Activated T-cell treated with anti-CD3 and anti-CD28 coated beads, Interleukin-2, amount 50 U/mL, for 24 hours (primary cell): ENCODE measurements at regions not wholly inside any gene's neighbourhood (a gene's known extent, or its start where the extent isn't known, plus 50 kb on each side); places are given as distances from the start of the nearest gene placed in this dataset.

Experiments
- DNase-seq: peaks from one replicate; pipeline ENCODE4 v3.0.0-alpha.2; 2020
- H3K27ac Mint-ChIP-seq: 2 replicates; pipeline ENCODE4 v1.8.0; 2020; ENCODE audit warnings: mild to moderate bottlenecking, mixed read lengths
- H3K27me3 Mint-ChIP-seq: 2 replicates; pipeline ENCODE4 v1.8.0; 2020; ENCODE audit warnings: mixed read lengths
- H3K36me3 Mint-ChIP-seq: 2 replicates; pipeline ENCODE4 v1.8.0; 2020; ENCODE audit warnings: low read depth, mixed read lengths
- H3K4me1 Mint-ChIP-seq: 2 replicates; pipeline ENCODE4 v1.8.0; 2020; ENCODE audit warnings: low read depth, mixed read lengths
- H3K4me3 Mint-ChIP-seq: 2 replicates; pipeline ENCODE4 v1.8.0; 2020; ENCODE audit warnings: mild to moderate bottlenecking, moderate library complexity, mixed read lengths
- H3K9me3 Mint-ChIP-seq: 2 replicates; pipeline ENCODE4 v1.8.0; 2020; ENCODE audit warnings: mixed read lengths

DNA sequence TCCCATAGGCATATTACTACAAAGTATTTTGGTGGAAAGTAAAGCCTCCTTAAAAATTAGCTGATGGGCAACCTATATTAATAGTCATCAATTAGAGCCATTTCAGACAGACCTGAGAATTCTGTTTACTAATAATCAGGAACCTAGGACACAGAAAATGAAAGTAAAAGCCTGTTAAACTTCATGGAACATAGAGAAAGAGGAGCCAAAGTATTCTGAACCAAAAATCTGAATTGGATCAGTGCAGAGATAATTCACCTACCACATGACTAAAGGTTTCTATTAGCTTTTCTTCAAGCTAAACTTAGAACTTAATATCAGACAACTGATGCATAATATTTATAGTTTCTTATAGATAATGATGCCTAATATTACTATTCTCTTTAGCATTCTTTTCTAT lies 204.5 kb upstream of the RHOBTB1 start:
- DNase-seq = no peak
- Mint-ChIP-seq H3K36me3 (no peaks in the 10 kb centered on the region), H3K4me1 (no peaks in the 10 kb centered on the region), H3K27me3 (peaks cover 9% of the 10 kb centered on the region), H3K27ac (no peak overlapping the region), H3K4me3 (no peak overlapping the region), H3K9me3 (no peaks in the 10 kb centered on the region)

DNA sequence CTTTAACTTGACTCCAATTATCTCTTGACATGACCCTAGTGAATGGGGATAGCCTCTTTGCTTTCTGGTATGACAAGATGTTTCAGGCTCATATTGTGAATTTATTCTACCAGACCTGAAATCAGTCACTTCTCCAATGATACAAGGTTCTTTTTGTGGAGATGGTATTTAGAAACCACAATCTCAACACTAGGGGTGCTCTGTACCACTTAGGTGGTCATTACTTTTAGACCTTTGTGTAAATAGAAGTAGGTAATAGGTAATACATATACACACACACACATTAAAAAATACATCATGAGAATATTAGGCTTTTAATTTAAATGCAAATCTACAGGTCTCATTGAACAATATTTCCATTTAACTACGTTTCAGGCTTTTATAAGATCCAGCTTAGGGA lies 199.0 kb upstream of the RHOBTB1 start:
- no peak for DNase-seq
- Mint-ChIP-seq H3K4me1 (no peaks in the 10 kb centered on the region), H3K36me3 (no peaks in the 10 kb centered on the region), H3K27ac (no peak overlapping the region), H3K4me3 (no peak overlapping the region), H3K27me3 (peaks cover 11% of the 10 kb centered on the region), H3K9me3 (no peaks in the 10 kb centered on the region)

DNA sequence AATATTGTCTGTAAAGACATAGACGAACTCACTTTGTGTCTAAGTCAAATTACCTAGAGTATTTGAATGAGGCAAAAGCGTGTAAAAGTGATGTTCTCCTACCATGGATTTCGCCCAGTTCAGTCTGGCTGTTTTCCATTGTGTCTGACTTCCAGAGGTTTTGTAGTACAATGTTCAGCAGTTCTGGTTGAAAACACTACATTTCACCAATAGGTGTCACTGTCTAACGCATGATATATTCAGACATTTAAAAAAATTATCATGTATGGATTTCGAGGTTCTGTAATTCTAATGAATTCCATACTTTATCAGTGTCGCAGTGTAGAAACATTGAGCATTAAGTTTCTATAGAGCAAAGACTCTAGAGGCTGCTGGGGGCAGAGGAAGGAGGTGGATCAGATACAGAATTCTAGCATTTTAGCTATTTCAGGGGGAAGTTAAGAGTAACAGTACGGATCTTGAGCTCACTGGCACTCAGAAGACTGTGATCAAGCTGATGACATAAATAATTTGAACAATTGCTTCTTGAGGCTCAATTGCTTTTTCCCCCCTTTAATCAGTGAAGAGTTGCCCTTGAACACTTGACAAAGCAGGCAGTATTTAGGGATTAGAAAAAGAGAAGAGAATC lies 196.9 kb upstream of the RHOBTB1 start:
- no peak overlapping the region for H3K4me3 Mint-ChIP-seq
- no peak overlapping the region for H3K27ac Mint-ChIP-seq
- no peaks in the 10 kb centered on the region for H3K36me3 Mint-ChIP-seq
- H3K27me3 Mint-ChIP-seq = peaks cover 6% of the 10 kb centered on the region
- no peaks in the 10 kb centered on the region for H3K4me1 Mint-ChIP-seq
- DNase-seq = no peak
- H3K9me3 Mint-ChIP-seq = no peaks in the 10 kb centered on the region

DNA sequence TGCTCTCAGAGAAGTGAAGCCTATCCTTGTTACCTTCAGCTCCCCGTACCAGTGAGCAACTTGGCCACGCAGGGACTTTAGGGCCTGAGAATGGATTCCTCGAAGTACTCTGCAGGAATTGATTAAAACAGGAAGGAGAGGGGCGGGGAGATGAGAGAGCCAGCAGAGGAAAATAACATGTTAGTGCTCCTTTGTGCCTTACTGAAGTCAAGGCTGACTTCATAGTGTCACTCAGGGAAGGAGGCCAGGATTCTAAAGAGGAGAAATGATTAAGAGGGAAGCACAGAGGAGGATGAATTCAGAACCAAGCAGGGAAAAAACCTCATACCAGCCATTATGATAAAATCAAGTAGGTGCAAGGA lies 195.6 kb upstream of the RHOBTB1 start:
- no peaks in the 10 kb centered on the region for H3K36me3 Mint-ChIP-seq
- H3K9me3 Mint-ChIP-seq = no peaks in the 10 kb centered on the region
- H3K27ac Mint-ChIP-seq = no peak overlapping the region
- no peak for DNase-seq
- no peaks in the 10 kb centered on the region for H3K4me1 Mint-ChIP-seq
- no peak overlapping the region for H3K4me3 Mint-ChIP-seq
- H3K27me3 Mint-ChIP-seq = peaks cover 6% of the 10 kb centered on the region

DNA sequence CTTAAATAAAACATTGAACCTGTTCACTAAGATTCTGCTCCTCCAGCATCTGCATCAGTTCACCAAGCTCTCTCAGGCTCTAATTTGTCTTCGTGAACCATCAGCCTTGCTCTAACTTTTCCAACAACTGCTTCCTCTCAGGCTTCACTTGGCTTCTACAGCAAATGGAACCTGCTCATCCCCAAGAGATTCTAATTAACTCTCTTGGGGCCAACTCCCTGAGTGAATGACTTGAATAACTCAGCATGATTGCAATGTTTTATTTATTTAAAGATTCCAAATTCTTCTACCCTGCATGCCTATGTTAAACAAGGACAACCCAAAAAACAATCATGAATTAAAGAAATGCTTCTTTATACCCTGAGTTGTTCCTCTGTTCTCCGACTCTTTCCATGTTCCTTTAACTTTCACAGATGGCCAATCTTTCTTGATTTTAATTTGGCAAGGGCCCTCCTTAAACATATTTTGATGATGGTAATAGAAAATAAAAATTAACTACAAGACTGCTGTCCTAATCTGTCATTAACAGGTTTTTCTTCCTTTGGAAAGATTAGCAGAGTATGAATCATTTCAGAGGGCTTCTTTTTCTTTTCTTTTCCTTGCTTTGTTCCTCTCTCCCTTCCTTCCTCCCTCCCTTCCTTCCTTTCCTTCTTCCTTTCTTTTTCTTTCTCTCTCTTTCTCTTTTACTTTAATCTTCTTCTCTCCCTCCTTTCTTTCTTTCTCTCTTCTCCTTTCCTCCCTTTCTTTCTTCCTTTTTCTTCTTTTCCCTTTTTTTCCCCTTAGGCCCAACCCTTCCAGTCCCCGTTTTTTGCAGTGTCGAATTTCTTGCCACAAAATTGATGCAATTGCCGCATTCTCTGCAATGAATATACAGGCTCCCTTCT lies 195.0 kb upstream of the RHOBTB1 start:
- Mint-ChIP-seq H3K36me3 (no peaks in the 10 kb centered on the region), H3K27me3 (peaks cover 6% of the 10 kb centered on the region), H3K4me1 (no peaks in the 10 kb centered on the region), H3K27ac (no peak overlapping the region), H3K9me3 (no peaks in the 10 kb centered on the region), H3K4me3 (no peak overlapping the region)
- no peak for DNase-seq

DNA sequence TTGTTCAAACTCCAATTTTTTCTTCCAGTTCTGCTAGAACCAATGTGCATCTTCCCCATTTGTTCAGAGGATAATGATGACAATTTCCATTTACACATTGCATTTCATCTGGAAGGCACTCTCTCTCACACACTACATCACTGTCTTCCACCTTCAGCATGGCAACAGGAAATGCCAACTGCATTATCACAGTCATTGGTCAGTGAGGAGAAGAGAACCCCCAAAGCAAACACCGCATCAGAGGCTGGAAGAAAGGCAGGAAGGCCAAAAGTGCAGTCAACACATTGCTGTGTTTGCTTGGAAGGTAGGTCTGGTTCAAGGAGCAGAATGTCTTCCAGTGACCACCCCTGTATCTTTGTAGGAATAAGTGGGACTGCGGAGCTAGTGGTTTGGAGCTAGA lies 192.2 kb upstream of the RHOBTB1 start:
- no peak overlapping the region for H3K4me3 Mint-ChIP-seq
- H3K9me3 Mint-ChIP-seq = no peaks in the 10 kb centered on the region
- H3K4me1 Mint-ChIP-seq = no peaks in the 10 kb centered on the region
- H3K27me3 Mint-ChIP-seq = peaks cover 6% of the 10 kb centered on the region
- no peak for DNase-seq
- H3K36me3 Mint-ChIP-seq = no peaks in the 10 kb centered on the region
- H3K27ac Mint-ChIP-seq = no peak overlapping the region

DNA sequence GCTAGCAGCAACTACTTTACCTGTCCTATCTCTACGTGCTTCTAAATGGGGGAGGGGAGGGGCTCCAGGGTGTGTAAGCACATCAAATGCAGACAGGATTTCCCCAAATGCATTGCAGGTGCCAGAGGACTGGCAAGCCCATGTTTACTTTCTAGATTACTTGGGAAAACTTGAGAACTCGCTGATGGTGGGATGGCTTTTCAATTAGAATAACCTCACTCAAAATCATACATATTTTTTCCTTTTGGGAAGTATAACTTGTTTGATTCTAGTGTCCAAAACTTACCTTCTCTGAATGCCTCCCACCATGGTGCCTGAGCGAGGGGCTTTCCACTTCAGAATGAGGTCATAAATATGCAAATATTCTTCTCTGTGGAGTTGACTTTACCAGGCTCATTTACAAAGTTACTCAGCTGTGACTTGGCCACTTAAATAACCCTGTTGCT lies 191.3 kb upstream of the RHOBTB1 start:
- H3K27me3 Mint-ChIP-seq = peaks cover 2% of the 10 kb centered on the region
- no peaks in the 10 kb centered on the region for H3K9me3 Mint-ChIP-seq
- H3K27ac Mint-ChIP-seq = no peak overlapping the region
- no peak overlapping the region for H3K4me3 Mint-ChIP-seq
- no peaks in the 10 kb centered on the region for H3K4me1 Mint-ChIP-seq
- DNase-seq = no peak
- no peaks in the 10 kb centered on the region for H3K36me3 Mint-ChIP-seq

DNA sequence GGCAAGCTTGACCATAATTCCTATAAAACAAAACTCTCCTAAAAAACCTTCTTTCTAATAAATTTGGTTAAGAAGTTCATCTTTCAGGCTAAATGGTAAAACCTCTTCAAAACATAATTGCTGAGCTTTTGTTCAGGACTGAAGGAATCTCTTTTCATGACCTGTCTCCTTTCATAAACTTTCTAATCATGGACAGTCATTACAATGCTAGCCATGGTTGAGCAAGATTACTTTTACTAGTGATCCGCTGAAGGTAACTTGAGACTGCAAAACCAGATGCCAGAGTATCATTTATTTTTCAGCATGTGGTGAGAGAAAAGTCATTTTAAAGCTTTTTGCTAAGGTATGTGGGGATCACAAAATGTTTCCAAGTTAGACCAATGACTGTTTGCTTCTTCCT lies 186.4 kb upstream of the RHOBTB1 start:
- no peak overlapping the region for H3K27ac Mint-ChIP-seq
- no peaks in the 10 kb centered on the region for H3K27me3 Mint-ChIP-seq
- H3K4me1 Mint-ChIP-seq = no peaks in the 10 kb centered on the region
- no peaks in the 10 kb centered on the region for H3K9me3 Mint-ChIP-seq
- H3K4me3 Mint-ChIP-seq = no peak overlapping the region
- DNase-seq = no peak
- H3K36me3 Mint-ChIP-seq = no peaks in the 10 kb centered on the region

DNA sequence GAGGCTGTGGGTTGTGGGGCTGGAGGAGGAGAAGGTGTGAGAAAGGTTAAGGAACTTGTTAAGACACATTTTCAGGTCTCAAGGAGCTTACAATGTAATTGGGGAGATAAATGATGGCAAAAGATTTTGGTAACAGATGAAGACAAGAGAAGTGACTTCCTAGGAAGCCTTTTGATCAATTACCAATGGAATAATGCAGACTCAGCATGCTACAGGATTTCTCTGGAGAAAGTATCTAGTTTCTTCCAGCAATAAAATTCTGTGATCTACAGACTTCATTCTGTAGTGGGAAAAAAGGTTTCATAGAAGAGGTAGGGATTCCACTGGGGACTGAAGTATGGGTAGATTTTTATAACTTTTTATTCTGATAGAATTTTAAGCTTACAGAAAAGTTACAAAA lies 184.2 kb upstream of the RHOBTB1 start:
- DNase-seq = no peak
- H3K9me3 Mint-ChIP-seq = no peaks in the 10 kb centered on the region
- no peaks in the 10 kb centered on the region for H3K36me3 Mint-ChIP-seq
- H3K27ac Mint-ChIP-seq = no peak overlapping the region
- no peaks in the 10 kb centered on the region for H3K4me1 Mint-ChIP-seq
- no peak overlapping the region for H3K4me3 Mint-ChIP-seq
- no peaks in the 10 kb centered on the region for H3K27me3 Mint-ChIP-seq

DNA sequence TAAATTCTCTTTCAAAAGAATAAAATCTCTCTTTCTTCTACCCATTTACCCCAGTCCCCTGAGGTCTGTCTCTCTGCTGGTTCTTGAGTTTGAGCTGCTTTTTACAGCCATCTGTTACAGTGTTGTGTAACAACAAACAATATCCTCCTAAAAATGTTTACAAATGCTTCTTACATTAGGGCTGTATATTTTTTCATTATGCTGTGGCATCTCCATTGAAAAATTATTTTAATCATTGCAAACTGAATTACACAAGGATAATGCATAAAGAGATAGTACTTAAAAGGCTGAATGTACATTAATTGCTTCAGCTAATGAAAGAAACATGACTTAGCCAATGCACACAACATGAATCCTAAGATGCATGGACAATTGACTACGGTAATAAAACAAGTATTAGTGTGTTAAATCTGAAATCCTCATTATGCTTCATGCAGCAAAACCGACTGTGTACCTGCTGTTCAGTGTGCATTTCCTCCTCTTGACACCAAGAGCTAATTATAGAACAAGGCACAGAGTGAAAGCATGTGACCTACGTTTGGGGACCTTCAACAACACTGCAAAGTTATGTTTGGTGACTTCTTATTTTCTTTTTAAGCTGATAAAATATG lies 181.7 kb upstream of the RHOBTB1 start:
- H3K9me3 Mint-ChIP-seq = no peaks in the 10 kb centered on the region
- no peak overlapping the region for H3K27ac Mint-ChIP-seq
- no peak overlapping the region for H3K4me3 Mint-ChIP-seq
- peaks cover 3% of the 10 kb centered on the region for H3K4me1 Mint-ChIP-seq
- no peaks in the 10 kb centered on the region for H3K36me3 Mint-ChIP-seq
- peaks cover 3% of the 10 kb centered on the region for H3K27me3 Mint-ChIP-seq
- DNase-seq = no peak

DNA sequence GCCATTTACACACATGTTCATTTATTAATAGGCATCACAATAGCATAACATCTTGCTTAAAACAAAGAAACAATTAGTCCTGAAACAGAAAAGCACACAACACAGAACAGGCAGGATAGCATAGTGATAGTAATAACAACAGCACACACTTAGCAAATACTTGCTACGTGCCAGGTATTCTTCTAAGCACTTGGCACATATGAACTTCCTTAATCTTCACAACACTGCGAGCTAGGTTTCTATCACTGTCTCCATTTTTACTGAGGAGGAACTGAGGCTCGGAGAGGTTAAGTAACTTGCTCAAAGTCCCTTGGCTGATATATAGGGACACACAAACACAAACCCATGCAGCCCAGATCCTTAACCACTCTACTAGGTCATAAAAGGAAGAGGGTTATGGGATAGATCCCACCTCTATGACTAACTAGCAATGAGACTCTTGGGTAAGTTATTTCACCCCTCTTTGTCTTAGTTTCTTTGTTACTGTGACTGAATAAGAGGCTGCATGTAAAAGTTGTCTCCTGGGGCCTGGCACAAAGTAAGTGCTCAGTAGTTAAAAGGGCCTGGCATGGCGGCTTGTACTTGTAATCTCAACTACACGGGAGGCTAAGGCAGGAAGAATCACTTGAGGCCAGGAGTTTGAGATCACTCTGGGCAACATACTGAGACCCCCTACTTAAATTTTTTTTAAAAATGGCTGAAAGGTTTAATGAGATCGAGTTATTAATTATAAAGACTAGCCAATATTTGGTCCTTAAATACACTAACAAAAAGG lies 181.0 kb upstream of the RHOBTB1 start:
- Mint-ChIP-seq H3K4me1 (peaks cover 3% of the 10 kb centered on the region), H3K27ac (no peak overlapping the region), H3K9me3 (no peaks in the 10 kb centered on the region), H3K27me3 (peaks cover 3% of the 10 kb centered on the region), H3K36me3 (no peaks in the 10 kb centered on the region), H3K4me3 (no peak overlapping the region)
- no peak for DNase-seq

DNA sequence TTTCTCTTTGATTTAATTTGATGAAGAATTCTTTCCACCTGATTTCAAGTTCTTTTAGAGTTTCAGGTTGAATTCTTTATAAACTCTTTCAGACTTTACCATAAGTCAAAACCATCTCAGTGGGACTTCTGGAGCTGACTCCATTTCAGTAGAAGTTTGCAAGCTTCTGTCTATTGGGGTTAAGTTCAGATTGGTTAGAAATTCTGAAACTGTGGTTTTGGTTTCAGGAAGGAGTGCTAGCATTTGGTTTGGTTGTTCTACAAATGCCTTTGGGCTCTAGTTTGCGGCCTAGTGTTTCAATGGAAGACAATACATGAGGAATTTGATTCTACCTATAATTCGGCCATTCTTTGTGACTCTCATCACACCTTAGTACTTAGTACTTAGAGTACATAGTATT lies 176.8 kb upstream of the RHOBTB1 start:
- H3K4me1 Mint-ChIP-seq = peaks cover 3% of the 10 kb centered on the region
- no peaks in the 10 kb centered on the region for H3K9me3 Mint-ChIP-seq
- no peak overlapping the region for H3K27ac Mint-ChIP-seq
- peaks cover 7% of the 10 kb centered on the region for H3K27me3 Mint-ChIP-seq
- no peak overlapping the region for H3K4me3 Mint-ChIP-seq
- DNase-seq = no peak
- H3K36me3 Mint-ChIP-seq = no peaks in the 10 kb centered on the region

DNA sequence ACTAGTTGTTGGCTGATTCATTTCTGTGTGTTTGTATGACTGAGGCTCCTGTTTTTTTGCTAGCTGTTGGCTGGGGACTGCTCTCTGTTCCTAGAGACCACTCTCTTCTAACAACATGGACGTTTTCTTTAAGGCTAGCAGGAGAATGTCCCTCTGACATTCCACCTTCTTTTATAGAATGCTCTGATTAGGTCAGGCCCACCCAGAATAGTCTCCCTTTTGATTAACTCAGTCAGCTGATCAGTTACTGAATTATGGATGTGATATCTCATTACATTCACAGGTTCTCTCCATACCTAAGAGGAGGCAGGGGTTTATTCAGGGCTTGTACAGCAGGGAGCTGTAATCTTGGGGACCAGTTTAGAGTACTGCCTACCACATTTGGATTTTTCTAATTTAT lies 175.6 kb upstream of the RHOBTB1 start:
- H3K27me3 Mint-ChIP-seq = peaks cover 9% of the 10 kb centered on the region

DNA sequence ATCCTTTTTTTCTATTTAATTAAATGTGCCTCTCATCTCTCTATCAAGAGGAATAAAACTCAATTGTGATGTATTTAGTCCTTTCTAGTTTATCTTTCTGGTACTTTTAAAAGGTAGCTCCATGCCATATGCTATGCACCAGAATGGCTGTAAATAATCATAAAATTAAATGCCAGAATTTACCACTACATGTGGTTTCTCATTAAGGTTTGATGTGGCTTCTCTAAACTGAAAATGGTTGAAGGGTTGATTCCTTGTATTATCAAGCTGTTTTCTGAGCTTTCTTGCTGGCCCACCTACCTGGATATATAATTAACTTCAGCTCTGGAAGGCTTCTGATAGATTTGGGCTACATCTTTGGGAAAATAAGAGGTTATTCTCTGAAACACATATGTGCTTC lies 171.9 kb upstream of the RHOBTB1 start:
- no peak overlapping the region for H3K27ac Mint-ChIP-seq
- H3K4me1 Mint-ChIP-seq = peaks cover 2% of the 10 kb centered on the region
- peaks cover 10% of the 10 kb centered on the region for H3K27me3 Mint-ChIP-seq
- H3K36me3 Mint-ChIP-seq = no peaks in the 10 kb centered on the region
- DNase-seq = no peak
- H3K4me3 Mint-ChIP-seq = no peak overlapping the region
- peaks cover 3% of the 10 kb centered on the region for H3K9me3 Mint-ChIP-seq

More for the DNA sequence above, 175.6 kb upstream of the RHOBTB1 start:
- no peaks in the 10 kb centered on the region for H3K36me3 Mint-ChIP-seq
- H3K9me3 Mint-ChIP-seq = no peaks in the 10 kb centered on the region
- no peak overlapping the region for H3K4me3 Mint-ChIP-seq
- DNase-seq = no peak
- no peak overlapping the region for H3K27ac Mint-ChIP-seq
- H3K4me1 Mint-ChIP-seq = peaks cover 3% of the 10 kb centered on the region
